ENCODE measurements at regions not wholly inside any gene's neighbourhood (a gene's known extent, or its start where the extent isn't known, plus 50 kb on each side); places are given as distances from the start of the nearest gene placed in this dataset.
"Not testable (repeated sequence)": the region's sequence is repeated elsewhere in the genome, so short reads cannot be mapped to it uniquely, and the experiment has no call there.

DNA sequence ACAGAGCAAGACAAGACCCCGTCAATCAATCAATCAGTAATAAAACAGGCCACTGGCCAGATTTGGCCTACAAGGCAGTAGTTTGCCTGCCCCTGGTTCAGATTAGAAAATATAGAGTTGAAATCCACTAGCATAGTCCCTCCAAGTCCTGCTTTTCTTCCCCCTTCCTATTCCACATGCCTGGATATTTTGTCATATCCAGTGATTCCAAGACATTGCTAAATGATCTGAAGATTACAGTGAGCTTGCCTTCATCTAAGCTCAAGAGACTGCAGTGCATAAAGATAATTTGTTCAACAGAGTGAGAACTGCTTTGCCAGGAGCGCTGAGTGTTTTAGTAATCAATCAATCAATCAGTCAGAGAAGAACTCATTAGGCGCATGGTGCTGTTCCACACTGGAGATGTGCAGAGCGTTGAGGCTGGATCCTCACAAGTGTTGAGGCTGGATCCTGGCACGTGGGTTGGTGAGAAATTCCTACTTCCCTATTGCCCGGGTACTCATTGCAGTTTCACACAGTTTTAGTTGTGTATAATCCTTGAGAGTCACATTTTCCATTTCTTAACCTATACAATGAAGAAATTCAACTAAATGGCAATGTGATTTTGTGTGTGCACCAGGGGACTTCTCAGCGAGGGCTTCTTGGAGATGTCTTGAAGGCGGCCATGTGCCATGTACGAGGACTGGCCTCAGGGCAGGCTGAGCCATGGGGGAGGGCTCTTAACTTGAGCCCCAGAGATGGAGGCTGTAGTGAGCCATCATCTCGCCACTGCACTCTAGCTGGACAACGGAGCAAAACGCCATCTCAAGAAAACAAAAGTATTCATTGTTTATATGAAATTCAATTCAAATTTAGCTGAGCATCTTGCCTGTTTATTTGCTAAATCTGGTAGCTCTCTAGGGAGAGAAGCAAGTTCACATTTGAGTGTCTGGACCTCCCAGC, 76.3 kb downstream of the TOMM20 start:
- H3K4me1 ChIP-seq (ENCODE audit: control extremely low read depth in 1 of 4, control insufficient read depth in 4 of 4, insufficient read depth in 4 of 4, low read length in 3 of 4) = peaks cover 0 to 27% (median 9%) of the 10 kb centered on the region in 4 experiments
- no peak for DNase-seq
- ChIA-PET CTCF (interaction anchor here (0.6 to 1.6 kb wide), 2 partner anchors 29 to 853 kb away, joined by 3 to 4 read pairs; no protein-coding TSS in a partner anchor), POLR2A (no interaction called here)
- no peaks in the 10 kb centered on the region for H3K27me3 ChIP-seq (replicated peaks in 2 of 5; ENCODE audit: control insufficient read depth in 4 of 5, insufficient read depth in 5 of 5, low read length in 4 of 5)
- no peak overlapping the region for H3K27ac ChIP-seq (ENCODE audit: insufficient read depth in 1 of 2, low read depth in 1 of 2, low read length in 2 of 2, poor library complexity in 1 of 2, severe bottlenecking in 2 of 2)
- H3K9me3 ChIP-seq (ENCODE audit: control extremely low read depth in 1 of 5, control insufficient read depth in 4 of 5, insufficient read depth in 2 of 5, low read depth in 1 of 5, low read length in 4 of 5) = no peaks in the 10 kb centered on the region
- H3K4me3 ChIP-seq (ENCODE audit: control insufficient read depth in 1 of 7, extremely low read depth in 1 of 7, insufficient read depth in 4 of 7, low read depth in 2 of 7, low read length in 6 of 7) = no peak overlapping the region
- WGBS (ENCODE audit: insufficient coverage) = 99% methylated on average over 7 of the region's 12 CpGs
- no peaks in the 10 kb centered on the region for H3K36me3 ChIP-seq (ENCODE audit: control insufficient read depth in 4 of 4, insufficient read depth in 4 of 4, low read length in 3 of 4)

DNA sequence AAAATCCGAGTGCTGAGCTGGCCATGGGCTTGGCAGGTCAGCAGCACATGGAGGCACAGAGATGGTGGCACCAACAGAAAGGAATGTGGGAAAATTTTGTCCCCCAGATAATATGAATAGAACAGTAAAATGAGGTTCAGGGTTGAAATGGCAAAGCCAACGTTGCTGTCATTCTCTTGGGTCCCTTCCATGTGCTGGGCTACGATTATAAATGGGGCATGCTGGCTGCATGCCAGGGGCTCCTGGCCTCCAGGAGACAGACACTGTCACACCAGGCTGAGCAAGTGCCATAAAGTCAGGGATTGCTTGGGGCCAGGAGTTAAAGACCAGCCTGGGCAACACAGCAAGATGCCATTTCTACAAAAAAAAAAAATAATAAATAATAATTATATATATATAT, 77.1 kb downstream of the TOMM20 start:
- 64% methylated on average over 3 of the region's 3 CpGs for WGBS (ENCODE audit: insufficient coverage)
- Histone ChIP-seq H3K36me3 (ENCODE audit: control insufficient read depth in 4 of 4, insufficient read depth in 4 of 4, low read length in 3 of 4) (no peaks in the 10 kb centered on the region), H3K27me3 (replicated peaks in 2 of 5; ENCODE audit: control insufficient read depth in 4 of 5, insufficient read depth in 5 of 5, low read length in 4 of 5) (no peaks in the 10 kb centered on the region), H3K27ac (ENCODE audit: insufficient read depth in 1 of 2, low read depth in 1 of 2, low read length in 2 of 2, poor library complexity in 1 of 2, severe bottlenecking in 2 of 2) (no peak overlapping the region), H3K9me3 (ENCODE audit: control extremely low read depth in 1 of 5, control insufficient read depth in 4 of 5, insufficient read depth in 2 of 5, low read depth in 1 of 5, low read length in 4 of 5) (no peaks in the 10 kb centered on the region), H3K4me3 (ENCODE audit: control insufficient read depth in 1 of 7, extremely low read depth in 1 of 7, insufficient read depth in 4 of 7, low read depth in 2 of 7, low read length in 6 of 7) (no peak overlapping the region), H3K4me1 (ENCODE audit: control extremely low read depth in 1 of 4, control insufficient read depth in 4 of 4, insufficient read depth in 4 of 4, low read length in 3 of 4) (peaks cover 0 to 31% (median 9%) of the 10 kb centered on the region in 4 experiments)
- no peak for DNase-seq
- POLR2A ChIA-PET = no interaction called here
- CTCF ChIA-PET = interaction anchor here (0.9 to 1.6 kb wide), 5 partner anchors 10 to 29 kb away, joined by 3 to 4 read pairs (median 3); no protein-coding TSS in a partner anchor

DNA sequence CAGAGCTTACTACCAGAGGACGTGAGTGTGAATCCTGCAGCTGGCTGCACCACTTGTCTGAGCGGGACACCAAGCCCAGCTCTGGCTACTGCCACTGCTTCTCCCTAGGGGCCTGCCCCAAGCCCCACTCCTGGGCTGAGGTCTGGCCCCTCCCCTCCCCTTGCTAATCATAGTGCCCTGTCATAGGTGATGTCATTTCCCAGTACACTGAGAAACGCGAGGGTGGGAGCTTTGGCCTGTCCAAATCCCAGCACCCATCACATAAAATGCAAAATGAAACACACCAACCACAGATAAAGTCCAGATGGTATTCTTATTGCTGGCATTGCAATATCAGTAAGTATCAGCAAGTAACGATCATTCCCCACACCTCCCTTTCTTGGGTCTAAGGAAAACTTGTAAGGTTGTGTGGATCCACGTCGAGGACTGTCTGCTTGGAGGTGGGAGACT, 77.7 kb downstream of the TOMM20 start:
- Histone ChIP-seq H3K27me3 (replicated peaks in 2 of 5; ENCODE audit: control insufficient read depth in 4 of 5, insufficient read depth in 5 of 5, low read length in 4 of 5) (no peaks in the 10 kb centered on the region), H3K9me3 (ENCODE audit: control extremely low read depth in 1 of 5, control insufficient read depth in 4 of 5, insufficient read depth in 2 of 5, low read depth in 1 of 5, low read length in 4 of 5) (no peaks in the 10 kb centered on the region), H3K4me3 (ENCODE audit: control insufficient read depth in 1 of 7, extremely low read depth in 1 of 7, insufficient read depth in 4 of 7, low read depth in 2 of 7, low read length in 6 of 7) (no peak overlapping the region), H3K36me3 (ENCODE audit: control insufficient read depth in 4 of 4, insufficient read depth in 4 of 4, low read length in 3 of 4) (no peaks in the 10 kb centered on the region), H3K27ac (ENCODE audit: insufficient read depth in 1 of 2, low read depth in 1 of 2, low read length in 2 of 2, poor library complexity in 1 of 2, severe bottlenecking in 2 of 2) (no peak overlapping the region), H3K4me1 (ENCODE audit: control extremely low read depth in 1 of 4, control insufficient read depth in 4 of 4, insufficient read depth in 4 of 4, low read length in 3 of 4) (peaks cover 0 to 35% (median 13%) of the 10 kb centered on the region in 4 experiments)
- peak in 2 of 3 donors; percentile 45 to 64 for DNase-seq
- CTCF ChIA-PET = interaction anchor here (0.6 to 1.2 kb wide), 5 partner anchors 10 to 32 kb away, joined by 3 to 4 read pairs (median 3); no protein-coding TSS in a partner anchor
- 100% methylated on average over 2 of the region's 7 CpGs for WGBS (ENCODE audit: insufficient coverage)
- POLR2A ChIA-PET = interaction anchor here (0.5 kb wide), 1 partner anchor 35 kb away, joined by 3 read pairs; no protein-coding TSS in a partner anchor

DNA sequence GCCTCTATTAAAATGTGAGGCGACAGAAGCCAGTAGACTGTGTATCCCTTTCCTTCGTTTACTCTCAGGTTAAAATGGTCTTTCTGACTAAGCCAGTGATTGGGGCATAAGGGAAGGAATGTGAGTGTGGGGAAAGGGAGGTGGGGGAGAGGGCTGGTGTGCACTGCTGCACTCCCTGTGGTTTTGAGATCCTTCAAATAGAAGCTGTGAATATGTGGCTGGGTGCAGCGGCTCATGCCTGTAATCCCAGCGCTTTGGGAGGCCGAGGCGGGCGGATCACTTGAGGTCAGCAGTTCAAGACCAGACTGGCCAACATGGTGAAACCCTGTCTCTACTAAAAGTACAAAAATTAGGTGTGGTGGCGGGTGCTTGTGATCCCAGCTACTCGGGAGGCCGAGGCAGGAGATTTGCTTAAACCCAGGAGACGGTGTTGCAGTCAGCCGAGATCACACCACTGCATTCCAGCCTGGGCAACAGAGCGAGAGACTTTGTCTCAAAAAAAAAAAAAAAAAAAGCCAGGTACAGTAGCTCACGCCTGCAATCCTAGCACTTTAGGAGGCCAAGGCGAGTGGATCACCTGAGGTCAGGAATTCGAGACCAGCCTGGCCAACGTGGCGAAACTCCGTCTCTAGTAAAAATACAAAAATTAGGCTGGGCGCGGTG, 78.8 kb downstream of the TOMM20 start:
- H3K27me3 ChIP-seq (replicated peaks in 2 of 5; ENCODE audit: control insufficient read depth in 4 of 5, insufficient read depth in 5 of 5, low read length in 4 of 5); H3K4me3 ChIP-seq (ENCODE audit: control insufficient read depth in 1 of 7, extremely low read depth in 1 of 7, insufficient read depth in 4 of 7, low read depth in 2 of 7, low read length in 6 of 7); H3K36me3 ChIP-seq (ENCODE audit: control insufficient read depth in 4 of 4, insufficient read depth in 4 of 4, low read length in 3 of 4); POLR2A ChIA-PET; H3K9me3 ChIP-seq (ENCODE audit: control extremely low read depth in 1 of 5, control insufficient read depth in 4 of 5, insufficient read depth in 2 of 5, low read depth in 1 of 5, low read length in 4 of 5); H3K27ac ChIP-seq (ENCODE audit: insufficient read depth in 1 of 2, low read depth in 1 of 2, low read length in 2 of 2, poor library complexity in 1 of 2, severe bottlenecking in 2 of 2); DNase-seq: not testable (repeated sequence)
- peaks cover 0 to 44% (median 19%) of the 10 kb centered on the region in 4 experiments for H3K4me1 ChIP-seq (ENCODE audit: control extremely low read depth in 1 of 4, control insufficient read depth in 4 of 4, insufficient read depth in 4 of 4, low read length in 3 of 4)
- CTCF ChIA-PET = interaction anchor here (1.3 kb wide), 1 partner anchor 10 kb away, joined by 4 read pairs; no protein-coding TSS in a partner anchor
- 93% methylated on average over 15 of the region's 21 CpGs for WGBS (ENCODE audit: insufficient coverage)

DNA sequence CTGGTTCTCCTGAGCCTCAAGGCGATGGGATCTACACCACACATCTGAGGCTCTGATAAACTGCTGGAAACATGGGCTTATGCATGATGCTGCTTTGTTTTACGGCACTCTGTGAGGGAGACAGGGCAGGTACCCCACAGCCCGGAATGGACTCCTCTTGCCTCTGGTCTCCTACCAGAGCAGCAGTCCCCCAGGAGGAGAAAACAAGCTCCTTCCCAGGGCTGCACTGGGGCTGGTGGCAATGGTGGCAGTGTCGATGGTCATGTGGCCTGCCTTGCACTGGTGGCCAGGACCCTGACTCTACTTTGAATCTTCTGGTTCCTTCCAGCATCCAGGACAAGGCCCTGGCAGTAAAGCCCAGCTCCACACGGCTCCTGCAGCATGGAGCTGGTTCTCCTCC, 79.4 kb downstream of the TOMM20 start:
- Histone ChIP-seq H3K27me3 (replicated peaks in 2 of 5; ENCODE audit: control insufficient read depth in 4 of 5, insufficient read depth in 5 of 5, low read length in 4 of 5) (no peaks in the 10 kb centered on the region), H3K4me1 (ENCODE audit: control extremely low read depth in 1 of 4, control insufficient read depth in 4 of 4, insufficient read depth in 4 of 4, low read length in 3 of 4) (peaks cover 0 to 44% (median 19%) of the 10 kb centered on the region in 4 experiments)
- 96% methylated on average over 5 of the region's 5 CpGs for WGBS (ENCODE audit: insufficient coverage)

DNA sequence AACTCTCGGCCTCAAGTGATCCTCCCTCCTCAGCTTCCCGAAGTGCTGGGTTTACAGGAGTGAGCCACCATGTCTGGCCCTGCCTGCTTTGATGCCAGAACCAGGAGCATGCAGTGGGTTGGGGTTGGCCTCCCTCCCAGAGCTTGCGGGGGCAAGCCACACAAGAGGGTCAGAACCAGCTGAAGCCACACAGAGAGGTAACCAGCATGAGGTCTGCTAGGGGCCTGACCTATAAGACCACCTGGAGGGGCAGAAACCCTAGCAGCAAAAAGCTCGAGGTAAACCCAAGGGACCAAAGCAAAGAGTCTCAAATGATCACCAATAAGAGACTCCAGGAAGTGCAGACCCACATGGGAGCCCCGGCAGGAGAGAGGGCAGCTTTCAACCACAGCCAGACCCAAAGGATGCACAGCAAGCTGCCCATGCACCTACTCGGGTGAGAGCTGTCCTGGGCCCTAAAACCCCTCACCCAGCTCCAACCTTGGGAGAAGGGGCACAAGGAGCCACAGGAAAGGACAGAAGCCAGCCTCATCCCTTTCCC, 81.2 kb downstream of the TOMM20 start:
- no peak for DNase-seq
- Histone ChIP-seq H3K4me1 (ENCODE audit: control extremely low read depth in 1 of 4, control insufficient read depth in 4 of 4, insufficient read depth in 4 of 4, low read length in 3 of 4) (peaks cover 0 to 44% (median 19%) of the 10 kb centered on the region in 4 experiments), H3K9me3 (ENCODE audit: control extremely low read depth in 1 of 5, control insufficient read depth in 4 of 5, insufficient read depth in 2 of 5, low read depth in 1 of 5, low read length in 4 of 5) (no peaks in the 10 kb centered on the region), H3K36me3 (ENCODE audit: control insufficient read depth in 4 of 4, insufficient read depth in 4 of 4, low read length in 3 of 4) (no peaks in the 10 kb centered on the region), H3K27ac (ENCODE audit: insufficient read depth in 1 of 2, low read depth in 1 of 2, low read length in 2 of 2, poor library complexity in 1 of 2, severe bottlenecking in 2 of 2) (no peak overlapping the region), H3K27me3 (replicated peaks in 2 of 5; ENCODE audit: control insufficient read depth in 4 of 5, insufficient read depth in 5 of 5, low read length in 4 of 5) (no peaks in the 10 kb centered on the region), H3K4me3 (ENCODE audit: control insufficient read depth in 1 of 7, extremely low read depth in 1 of 7, insufficient read depth in 4 of 7, low read depth in 2 of 7, low read length in 6 of 7) (no peak overlapping the region)
- ChIA-PET POLR2A (no interaction called here), CTCF (interaction anchor here (0.7 to 1.8 kb wide), 7 partner anchors 13 to 68 kb away, joined by 3 to 5 read pairs (median 3); no protein-coding TSS in a partner anchor)
- 89% methylated on average over 3 of the region's 6 CpGs for WGBS (ENCODE audit: insufficient coverage)

More for the DNA sequence above, 79.4 kb downstream of the TOMM20 start:
- H3K36me3 ChIP-seq (ENCODE audit: control insufficient read depth in 4 of 4, insufficient read depth in 4 of 4, low read length in 3 of 4) = no peaks in the 10 kb centered on the region
- H3K9me3 ChIP-seq (ENCODE audit: control extremely low read depth in 1 of 5, control insufficient read depth in 4 of 5, insufficient read depth in 2 of 5, low read depth in 1 of 5, low read length in 4 of 5) = no peaks in the 10 kb centered on the region
- POLR2A ChIA-PET = no interaction called here
- no peak overlapping the region for H3K27ac ChIP-seq (ENCODE audit: insufficient read depth in 1 of 2, low read depth in 1 of 2, low read length in 2 of 2, poor library complexity in 1 of 2, severe bottlenecking in 2 of 2)
- H3K4me3 ChIP-seq (ENCODE audit: control insufficient read depth in 1 of 7, extremely low read depth in 1 of 7, insufficient read depth in 4 of 7, low read depth in 2 of 7, low read length in 6 of 7) = no peak overlapping the region
- no peak for DNase-seq
- CTCF ChIA-PET = interaction anchor here (1.0 to 1.3 kb wide), 2 partner anchors 9 to 35 kb away, joined by 3 to 4 read pairs; no protein-coding TSS in a partner anchor
